ENCODE measurements at regions not wholly inside any gene's neighbourhood (a gene's known extent, or its start where the extent isn't known, plus 50 kb on each side); places are given as distances from the start of the nearest gene placed in this dataset.

DNA sequence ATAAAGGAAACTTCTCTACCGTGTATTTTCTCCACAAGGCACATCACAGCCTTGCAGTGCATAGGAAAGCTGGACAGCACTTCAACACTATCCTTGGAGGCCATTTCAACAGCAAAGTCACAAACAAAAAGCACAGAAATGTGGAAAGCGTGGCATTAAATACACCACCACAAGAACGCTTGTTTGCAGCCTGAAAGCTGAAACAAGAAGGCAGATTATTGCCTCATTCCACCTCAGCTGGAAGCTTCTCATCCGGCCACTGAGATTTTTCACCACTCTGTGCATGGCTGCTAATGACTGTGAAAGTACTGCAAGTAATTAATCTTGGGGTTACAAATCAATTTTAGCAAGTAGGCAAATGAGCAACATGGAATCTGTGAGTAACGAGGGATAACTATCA lies 50.9 kb upstream of the GALNT2 start:
- no peak overlapping the region for H3K27ac ChIP-seq
- intact Hi-C loops (cut with DNase I; ENCODE audit: low total_unique reads): no loop called here
- TF ChIP-seq, protein P1, sequence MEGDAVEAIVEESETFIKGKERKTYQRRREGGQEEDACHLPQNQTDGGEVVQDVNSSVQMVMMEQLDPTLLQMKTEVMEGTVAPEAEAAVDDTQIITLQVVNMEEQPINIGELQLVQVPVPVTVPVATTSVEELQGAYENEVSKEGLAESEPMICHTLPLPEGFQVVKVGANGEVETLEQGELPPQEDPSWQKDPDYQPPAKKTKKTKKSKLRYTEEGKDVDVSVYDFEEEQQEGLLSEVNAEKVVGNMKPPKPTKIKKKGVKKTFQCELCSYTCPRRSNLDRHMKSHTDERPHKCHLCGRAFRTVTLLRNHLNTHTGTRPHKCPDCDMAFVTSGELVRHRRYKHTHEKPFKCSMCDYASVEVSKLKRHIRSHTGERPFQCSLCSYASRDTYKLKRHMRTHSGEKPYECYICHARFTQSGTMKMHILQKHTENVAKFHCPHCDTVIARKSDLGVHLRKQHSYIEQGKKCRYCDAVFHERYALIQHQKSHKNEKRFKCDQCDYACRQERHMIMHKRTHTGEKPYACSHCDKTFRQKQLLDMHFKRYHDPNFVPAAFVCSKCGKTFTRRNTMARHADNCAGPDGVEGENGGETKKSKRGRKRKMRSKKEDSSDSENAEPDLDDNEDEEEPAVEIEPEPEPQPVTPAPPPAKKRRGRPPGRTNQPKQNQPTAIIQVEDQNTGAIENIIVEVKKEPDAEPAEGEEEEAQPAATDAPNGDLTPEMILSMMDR (IDR thresholded peaks at IDR 0.05 in 4 of 5, conservative IDR thresholded peaks at IDR 0.05 in 1 of 5): no peak
- no peak for TF ChIP-seq POLR2A (IDR thresholded peaks at IDR 0.05)
- no peaks in the 10 kb centered on the region for H3K27me3 ChIP-seq
- ATAC-seq (no peak), DNase-seq (no peak)
- in situ Hi-C loops (cut with MboI; ENCODE audit: low sequenced_read_pairs in 4 of 4): no loop called here
- H3K4me1 ChIP-seq: peaks cover 15 to 18% of the 10 kb centered on the region in 2 donors
- H3K4me3 ChIP-seq: no peak overlapping the region
- H3K9me3 ChIP-seq: no peaks in the 10 kb centered on the region
- no peaks in the 10 kb centered on the region for H3K36me3 ChIP-seq
